DOHH2 (cell line): ENCODE measurements at regions not wholly inside any gene's neighbourhood (a gene's known extent, or its start where the extent isn't known, plus 50 kb on each side); places are given as distances from the start of the nearest gene placed in this dataset.

ENCODE experiments used
- H3F3A ChIP-seq: fragments of 200-600 bp; sonication (generic), shearing (Covaris generic); 2 replicates; pipeline ENCODE4 v1.6.0; 2016; ENCODE audit warnings: antibody characterized with exemption, mild to moderate bottlenecking; ENCODE audit not compliant: control insufficient read depth, insufficient read depth
- H3K27ac ChIP-seq: fragments of 200-600 bp; sonication (generic); 2 replicates; pipeline ENCODE4 v1.5.1; 2014; ENCODE audit warnings: low read depth, mild to moderate bottlenecking, low read length, moderate library complexity
- H3K27me3 ChIP-seq: fragments of 200-600 bp; sonication (generic); 2 replicates; pipeline ENCODE4 v1.6.1; 2014; ENCODE audit warnings: mild to moderate bottlenecking, low read length, mixed read lengths; ENCODE audit not compliant: control insufficient read depth
- H3K36me3 ChIP-seq: fragments of 200-600 bp; sonication (generic); 2 replicates; pipeline ENCODE4 v1.6.1; 2014; ENCODE audit warnings: mild to moderate bottlenecking, low read length, moderate library complexity, mixed read lengths; ENCODE audit not compliant: control insufficient read depth
- H3K4me1 ChIP-seq: fragments of 200-600 bp; sonication (generic); 2 replicates; pipeline ENCODE4 v1.6.1; 2014; ENCODE audit warnings: mild to moderate bottlenecking, low read length, mixed read lengths; ENCODE audit not compliant: control insufficient read depth
- H3K4me2 ChIP-seq: fragments of 200-600 bp; sonication (generic); 2 replicates; pipeline ENCODE4 v1.6.0; 2014; ENCODE audit warnings: mild to moderate bottlenecking, low read length, moderate library complexity
- H3K4me3 ChIP-seq: fragments of 200-600 bp; sonication (generic); 2 replicates; pipeline ENCODE4 v1.5.1; 2014; ENCODE audit warnings: mild to moderate bottlenecking, low read length, mixed read lengths
- H3K79me2 ChIP-seq: fragments of 200-600 bp; sonication (generic); 2 replicates; pipeline ENCODE4 v1.6.1; 2014; ENCODE audit warnings: mild to moderate bottlenecking, low read length, mixed read lengths; ENCODE audit not compliant: control insufficient read depth
- H3K9me2 ChIP-seq: fragments of 200-600 bp; sonication (generic); replicated peaks from 2 replicates; pipeline ENCODE4 v1.6.1; 2014; ENCODE audit warnings: mild to moderate bottlenecking, low read length, mixed read lengths; ENCODE audit not compliant: control insufficient read depth
- H3K9me3 ChIP-seq: fragments of 200-600 bp; sonication (generic); 2 replicates; pipeline ENCODE4 v1.6.1; 2014; ENCODE audit warnings: antibody characterized with exemption, low read length, mixed read lengths; ENCODE audit not compliant: control insufficient read depth, insufficient read depth
- H4K20me1 ChIP-seq: fragments of 200-600 bp; sonication (generic); 2 replicates; pipeline ENCODE4 v1.6.0; 2014; ENCODE audit warnings: low read depth, mild to moderate bottlenecking, antibody characterized with exemption, low read length, moderate library complexity; ENCODE audit not compliant: control insufficient read depth, insufficient read depth
- CTCF ChIP-seq: fragments of 200-600 bp; sonication (generic); IDR thresholded peaks from one replicate; pipeline ENCODE4 v1.5.1; 2014; ENCODE audit warnings: antibody characterized with exemption, mild to moderate bottlenecking, low read depth, low read length; ENCODE audit not compliant: poor library complexity, severe bottlenecking
- EZH2phosphoT487 ChIP-seq: fragments of 200-600 bp; sonication (generic); IDR thresholded peaks from 2 replicates; pipeline ENCODE4 v1.6.1; 2017; ENCODE audit warnings: borderline replicate concordance, mild to moderate bottlenecking, antibody characterized with exemption, low read length, moderate library complexity, mixed read lengths

- TF ChIP-seq CTCF = no peak
- TF ChIP-seq EZH2phosphoT487 = no peak
- H3K36me3 ChIP-seq = no peaks in the 10 kb centered on the region
- no peak overlapping the region for H3K4me3 ChIP-seq
- H3K27ac ChIP-seq = no peak overlapping the region
- H3F3A ChIP-seq = no peaks in the 10 kb centered on the region
- H3K9me3 ChIP-seq = no peaks in the 10 kb centered on the region
- H3K9me2 ChIP-seq = no peaks in the 10 kb centered on the region
- no peak overlapping the region for H3K4me2 ChIP-seq
- H3K27me3 ChIP-seq = no peaks in the 10 kb centered on the region
- no peaks in the 10 kb centered on the region for H3K79me2 ChIP-seq
- no peaks in the 10 kb centered on the region for H4K20me1 ChIP-seq
- H3K4me1 ChIP-seq = no peaks in the 10 kb centered on the region
These were observed 187.9 kb upstream of the LARGE1 start for GRCh38 chr22:34108168-34108567.

GRCh38 chr22:34111210-34111824 lies 191.0 kb upstream of the LARGE1 start:
- no peaks in the 10 kb centered on the region for H3F3A ChIP-seq
- H3K4me2 ChIP-seq = no peak overlapping the region
- TF ChIP-seq EZH2phosphoT487 = no peak
- TF ChIP-seq CTCF = peak; percentile 79

GRCh38 chr22:34113381-34113780 lies 193.1 kb upstream of the LARGE1 start:
- Histone ChIP-seq H3F3A (no peaks in the 10 kb centered on the region), H3K9me2 (no peaks in the 10 kb centered on the region), H3K4me1 (no peaks in the 10 kb centered on the region), H3K4me3 (no peak overlapping the region), H3K27me3 (no peaks in the 10 kb centered on the region), H4K20me1 (no peaks in the 10 kb centered on the region), H3K79me2 (no peaks in the 10 kb centered on the region), H3K4me2 (no peak overlapping the region), H3K36me3 (no peaks in the 10 kb centered on the region), H3K9me3 (no peaks in the 10 kb centered on the region), H3K27ac (no peak overlapping the region)
- TF ChIP-seq CTCF (no peak), EZH2phosphoT487 (no peak)

More at GRCh38 chr22:34111210-34111824, 191.0 kb upstream of the LARGE1 start:
- no peaks in the 10 kb centered on the region for H4K20me1 ChIP-seq
- H3K9me3 ChIP-seq = no peaks in the 10 kb centered on the region
- no peaks in the 10 kb centered on the region for H3K27me3 ChIP-seq
- no peak overlapping the region for H3K4me3 ChIP-seq
- H3K4me1 ChIP-seq = no peaks in the 10 kb centered on the region
- no peaks in the 10 kb centered on the region for H3K79me2 ChIP-seq
- H3K36me3 ChIP-seq = no peaks in the 10 kb centered on the region
- no peaks in the 10 kb centered on the region for H3K9me2 ChIP-seq
- no peak overlapping the region for H3K27ac ChIP-seq
